HL-60 (cell line): ENCODE measurements at regions not wholly inside any gene's neighbourhood (a gene's known extent, or its start where the extent isn't known, plus 50 kb on each side); places are given as distances from the start of the nearest gene placed in this dataset.

Source experiments
- DNase-seq, 2 experiments: peaks; one replicate each; pipeline ENCODE4 v3.0.0-alpha.2; 2010 to 2020; ENCODE audit warnings: low read depth in 1 of 2, low spot score in 1 of 2
- H3K27ac ChIP-seq: fragments of 250-450 bp; sonication (Bioruptor Pico); replicated peaks from 2 replicates; pipeline ENCODE4 v1.5.1; 2020; ENCODE audit warnings: mild to moderate bottlenecking, moderate library complexity
- H3K27me3 ChIP-seq: fragments of 250-450 bp; sonication (Bioruptor Pico); 2 replicates; pipeline ENCODE4 v1.5.1; 2021; ENCODE audit warnings: mild to moderate bottlenecking, moderate library complexity; ENCODE audit not compliant: insufficient read depth, poor library complexity, severe bottlenecking
- H3K4me3 ChIP-seq: replicated peaks from 2 replicates; pipeline ENCODE4 v1.5.1; 2011; ENCODE audit warnings: mild to moderate bottlenecking, control low read depth, low read length; ENCODE audit not compliant: insufficient read depth
- CTCF ChIP-seq: IDR thresholded peaks from one replicate; pipeline ENCODE4 v1.5.1; 2011; ENCODE audit warnings: low read length, control low read depth, inconsistent platforms; ENCODE audit not compliant: insufficient read depth
- GABPA ChIP-seq: IDR thresholded peaks from 2 replicates; pipeline ENCODE4 v1.6.1; 2012; ENCODE audit warnings: low read depth
- POLR2AphosphoS5 ChIP-seq: IDR thresholded peaks from 2 replicates; pipeline ENCODE4 v1.6.1; 2012; ENCODE audit warnings: low read depth
- SPI1 ChIP-seq: IDR thresholded peaks from 2 replicates; pipeline ENCODE4 v1.6.1; 2012; ENCODE audit warnings: low read depth, mild to moderate bottlenecking, borderline replicate concordance
- TF ChIP-seq, protein P1 (sequence below): IDR thresholded peaks from 2 replicates; pipeline ENCODE4 v1.6.1; 2012; ENCODE audit warnings: low read depth; ENCODE audit not compliant: insufficient replicate concordance

- Histone ChIP-seq H3K27me3 (no peaks in the 10 kb centered on the region), H3K27ac (no peak overlapping the region), H3K4me3 (no peak overlapping the region)
- TF ChIP-seq GABPA = no peak
- TF ChIP-seq CTCF = no peak
- TF ChIP-seq SPI1 = no peak
- TF ChIP-seq, protein P1, sequence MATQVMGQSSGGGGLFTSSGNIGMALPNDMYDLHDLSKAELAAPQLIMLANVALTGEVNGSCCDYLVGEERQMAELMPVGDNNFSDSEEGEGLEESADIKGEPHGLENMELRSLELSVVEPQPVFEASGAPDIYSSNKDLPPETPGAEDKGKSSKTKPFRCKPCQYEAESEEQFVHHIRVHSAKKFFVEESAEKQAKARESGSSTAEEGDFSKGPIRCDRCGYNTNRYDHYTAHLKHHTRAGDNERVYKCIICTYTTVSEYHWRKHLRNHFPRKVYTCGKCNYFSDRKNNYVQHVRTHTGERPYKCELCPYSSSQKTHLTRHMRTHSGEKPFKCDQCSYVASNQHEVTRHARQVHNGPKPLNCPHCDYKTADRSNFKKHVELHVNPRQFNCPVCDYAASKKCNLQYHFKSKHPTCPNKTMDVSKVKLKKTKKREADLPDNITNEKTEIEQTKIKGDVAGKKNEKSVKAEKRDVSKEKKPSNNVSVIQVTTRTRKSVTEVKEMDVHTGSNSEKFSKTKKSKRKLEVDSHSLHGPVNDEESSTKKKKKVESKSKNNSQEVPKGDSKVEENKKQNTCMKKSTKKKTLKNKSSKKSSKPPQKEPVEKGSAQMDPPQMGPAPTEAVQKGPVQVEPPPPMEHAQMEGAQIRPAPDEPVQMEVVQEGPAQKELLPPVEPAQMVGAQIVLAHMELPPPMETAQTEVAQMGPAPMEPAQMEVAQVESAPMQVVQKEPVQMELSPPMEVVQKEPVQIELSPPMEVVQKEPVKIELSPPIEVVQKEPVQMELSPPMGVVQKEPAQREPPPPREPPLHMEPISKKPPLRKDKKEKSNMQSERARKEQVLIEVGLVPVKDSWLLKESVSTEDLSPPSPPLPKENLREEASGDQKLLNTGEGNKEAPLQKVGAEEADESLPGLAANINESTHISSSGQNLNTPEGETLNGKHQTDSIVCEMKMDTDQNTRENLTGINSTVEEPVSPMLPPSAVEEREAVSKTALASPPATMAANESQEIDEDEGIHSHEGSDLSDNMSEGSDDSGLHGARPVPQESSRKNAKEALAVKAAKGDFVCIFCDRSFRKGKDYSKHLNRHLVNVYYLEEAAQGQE = no peak
- no peak for TF ChIP-seq POLR2AphosphoS5
- no peak for DNase-seq
These were observed 215.3 kb upstream of the FAM174A start for GRCh38 chr5:100319885-100320284.

GRCh38 chr5:100313657-100314056 lies 221.5 kb upstream of the FAM174A start:
- no peak overlapping the region for H3K4me3 ChIP-seq
- H3K27ac ChIP-seq = peak overlapping the region; percentile 26; the same call in 1 of the 2 replicates
- TF ChIP-seq SPI1 (peak; percentile 97), POLR2AphosphoS5 (no peak), CTCF (no peak)
- DNase-seq = no peak
- H3K27me3 ChIP-seq = no peaks in the 10 kb centered on the region

DNA sequence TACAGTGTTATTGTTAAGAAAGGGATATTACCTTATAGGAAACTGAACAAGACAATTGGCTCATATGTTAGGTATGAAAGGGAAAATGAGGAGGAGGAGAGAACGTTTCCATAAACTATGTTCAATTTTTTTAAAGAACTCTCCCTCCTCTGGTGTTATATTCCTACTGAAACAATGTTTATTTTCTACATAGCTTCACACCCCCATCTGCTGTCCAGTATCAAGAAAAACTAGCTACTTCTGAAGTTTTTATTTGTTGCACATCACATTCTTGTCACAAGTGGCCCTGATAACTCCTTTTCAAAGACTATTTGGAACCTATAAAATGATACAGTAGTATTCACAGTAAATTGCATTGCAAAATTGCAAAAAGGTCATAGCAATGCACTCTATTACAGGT lies 223.4 kb upstream of the FAM174A start:
- DNase-seq = no peak

More for the DNA sequence above, 223.4 kb upstream of the FAM174A start:
- Histone ChIP-seq H3K27ac (no peak overlapping the region), H3K27me3 (no peaks in the 10 kb centered on the region), H3K4me3 (no peak overlapping the region)
- TF ChIP-seq GABPA (no peak), SPI1 (no peak), POLR2AphosphoS5 (no peak), CTCF (no peak)
- TF ChIP-seq, protein P1 = no peak
